AG09309 (cell line): ENCODE measurements at regions not wholly inside any gene's neighbourhood (a gene's known extent, or its start where the extent isn't known, plus 50 kb on each side); places are given as distances from the start of the nearest gene placed in this dataset.
"Not testable (repeated sequence)": the region's sequence is repeated elsewhere in the genome, so short reads cannot be mapped to it uniquely, and the experiment has no call there.

Source experiments
- DNase-seq: peaks from one replicate; pipeline ENCODE4 v3.0.0-alpha.2; 2010; ENCODE audit warnings: low read depth
- H3K4me3 ChIP-seq: 2 replicates; pipeline ENCODE4 v1.5.1; 2011; ENCODE audit warnings: mild to moderate bottlenecking, low read depth, low read length, moderate library complexity; ENCODE audit not compliant: control insufficient read depth
- TF ChIP-seq, protein P1 (sequence below): IDR thresholded peaks from 2 replicates; pipeline ENCODE4 v1.5.1; 2011; ENCODE audit warnings: mild to moderate bottlenecking, low read depth, low read length, inconsistent platforms; ENCODE audit not compliant: insufficient read depth, control insufficient read depth; ENCODE audit errors: missing control alignments

DNA sequence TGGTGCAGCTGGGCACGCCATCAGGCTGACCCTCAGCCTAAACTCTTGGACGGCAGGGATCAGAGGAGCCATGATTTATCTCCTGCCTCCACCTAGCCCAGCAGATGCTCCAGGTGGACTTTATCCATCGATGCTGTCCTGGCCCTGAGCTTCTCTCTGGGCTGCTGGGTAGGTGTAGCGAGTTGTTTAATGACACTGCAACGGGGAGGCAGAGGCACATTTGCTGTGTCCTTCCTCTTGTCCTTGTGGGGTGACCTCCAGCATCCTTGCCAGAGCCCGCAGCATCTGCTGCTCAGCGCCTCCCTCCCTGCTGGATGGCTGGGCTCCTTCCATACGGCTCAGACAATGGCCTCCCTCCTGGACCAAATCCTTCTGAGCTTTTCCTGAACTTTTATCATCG, 103.1 kb upstream of the IRX4 start:
- DNase-seq = no peak
- no peak overlapping the region for H3K4me3 ChIP-seq
- TF ChIP-seq, protein P1, sequence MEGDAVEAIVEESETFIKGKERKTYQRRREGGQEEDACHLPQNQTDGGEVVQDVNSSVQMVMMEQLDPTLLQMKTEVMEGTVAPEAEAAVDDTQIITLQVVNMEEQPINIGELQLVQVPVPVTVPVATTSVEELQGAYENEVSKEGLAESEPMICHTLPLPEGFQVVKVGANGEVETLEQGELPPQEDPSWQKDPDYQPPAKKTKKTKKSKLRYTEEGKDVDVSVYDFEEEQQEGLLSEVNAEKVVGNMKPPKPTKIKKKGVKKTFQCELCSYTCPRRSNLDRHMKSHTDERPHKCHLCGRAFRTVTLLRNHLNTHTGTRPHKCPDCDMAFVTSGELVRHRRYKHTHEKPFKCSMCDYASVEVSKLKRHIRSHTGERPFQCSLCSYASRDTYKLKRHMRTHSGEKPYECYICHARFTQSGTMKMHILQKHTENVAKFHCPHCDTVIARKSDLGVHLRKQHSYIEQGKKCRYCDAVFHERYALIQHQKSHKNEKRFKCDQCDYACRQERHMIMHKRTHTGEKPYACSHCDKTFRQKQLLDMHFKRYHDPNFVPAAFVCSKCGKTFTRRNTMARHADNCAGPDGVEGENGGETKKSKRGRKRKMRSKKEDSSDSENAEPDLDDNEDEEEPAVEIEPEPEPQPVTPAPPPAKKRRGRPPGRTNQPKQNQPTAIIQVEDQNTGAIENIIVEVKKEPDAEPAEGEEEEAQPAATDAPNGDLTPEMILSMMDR = no peak

DNA sequence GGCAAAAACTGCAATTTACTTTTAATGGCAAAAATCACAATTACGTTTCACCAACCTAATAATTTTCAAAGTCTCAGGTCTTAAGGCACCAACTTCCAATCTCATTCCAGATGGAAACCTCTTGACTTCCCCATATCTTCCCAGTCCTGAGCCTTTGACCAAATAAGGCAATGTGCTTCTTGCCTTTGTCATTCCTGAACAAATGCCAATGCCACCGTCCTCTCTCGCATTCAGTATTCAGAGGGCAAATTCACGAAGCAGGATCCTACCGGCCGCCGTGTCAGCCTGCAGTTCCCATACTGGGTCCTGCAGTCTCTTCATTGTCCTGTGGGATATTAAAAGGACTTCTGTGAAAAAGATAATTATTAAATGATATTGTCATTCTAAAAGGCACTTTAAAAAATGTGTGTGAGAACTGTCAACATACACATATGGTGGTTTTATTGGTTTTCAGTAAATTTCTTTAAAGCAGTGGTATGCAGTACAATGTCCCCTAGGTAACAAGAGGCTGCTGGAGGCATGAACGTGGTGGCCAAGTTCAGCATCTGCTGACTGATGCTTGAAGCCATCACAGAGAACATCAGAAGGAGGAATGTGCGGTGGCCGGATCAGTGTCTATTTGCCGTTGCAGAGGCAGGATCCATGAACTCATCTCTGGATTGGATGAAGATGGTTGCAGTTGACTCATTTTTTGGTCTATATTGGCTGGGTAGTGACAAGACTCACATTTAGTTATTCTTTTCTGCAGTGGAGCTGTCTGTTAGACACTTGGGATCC, 101.4 kb upstream of the IRX4 start:
- TF ChIP-seq, protein P1 = no peak

DNA sequence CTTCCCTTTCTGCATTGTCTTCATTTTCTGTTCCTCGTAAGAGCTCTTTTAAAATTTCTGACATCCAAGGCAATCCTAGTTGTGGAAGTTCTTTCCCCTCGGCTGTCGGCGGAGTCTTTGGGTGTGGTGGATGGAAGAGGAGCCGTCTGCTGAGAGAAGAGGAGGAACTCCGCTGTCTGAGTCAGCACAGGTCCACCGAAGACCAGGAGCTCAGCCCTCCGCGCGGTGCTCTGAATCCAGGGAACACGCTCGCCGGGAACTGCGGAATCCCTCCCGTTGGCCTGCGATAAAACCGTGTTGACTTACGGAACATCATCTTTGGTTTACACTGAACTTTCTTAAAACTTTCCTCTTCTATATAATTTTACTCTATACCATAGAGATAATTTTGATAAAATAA, 100.7 kb upstream of the IRX4 start:
- DNase-seq = no peak
- H3K4me3 ChIP-seq = no peak overlapping the region
- TF ChIP-seq, protein P1 = no peak

More for the DNA sequence above, 101.4 kb upstream of the IRX4 start:
- no peak overlapping the region for H3K4me3 ChIP-seq
- DNase-seq = no peak

DNA sequence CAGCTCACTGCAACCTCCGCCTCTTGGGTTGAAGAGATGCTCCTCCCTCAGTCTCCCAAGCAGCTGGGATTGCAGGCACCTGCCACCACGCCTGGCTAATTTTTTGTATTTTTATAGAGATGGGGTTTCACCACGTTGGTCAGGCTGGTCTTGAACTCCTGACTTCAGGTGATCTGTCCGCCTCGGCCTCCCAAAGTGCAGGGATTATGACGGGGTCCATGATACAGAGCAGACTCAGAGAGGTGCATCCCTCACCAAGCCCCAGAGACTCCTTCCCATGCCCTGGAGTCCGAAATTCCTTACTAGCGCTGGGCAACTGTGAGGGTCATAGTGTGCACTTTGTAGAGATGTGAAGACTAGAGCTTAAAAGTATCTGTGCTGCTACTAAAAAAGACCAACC, 99.8 kb upstream of the IRX4 start:
- H3K4me3 ChIP-seq, DNase-seq: not testable (repeated sequence)

DNA sequence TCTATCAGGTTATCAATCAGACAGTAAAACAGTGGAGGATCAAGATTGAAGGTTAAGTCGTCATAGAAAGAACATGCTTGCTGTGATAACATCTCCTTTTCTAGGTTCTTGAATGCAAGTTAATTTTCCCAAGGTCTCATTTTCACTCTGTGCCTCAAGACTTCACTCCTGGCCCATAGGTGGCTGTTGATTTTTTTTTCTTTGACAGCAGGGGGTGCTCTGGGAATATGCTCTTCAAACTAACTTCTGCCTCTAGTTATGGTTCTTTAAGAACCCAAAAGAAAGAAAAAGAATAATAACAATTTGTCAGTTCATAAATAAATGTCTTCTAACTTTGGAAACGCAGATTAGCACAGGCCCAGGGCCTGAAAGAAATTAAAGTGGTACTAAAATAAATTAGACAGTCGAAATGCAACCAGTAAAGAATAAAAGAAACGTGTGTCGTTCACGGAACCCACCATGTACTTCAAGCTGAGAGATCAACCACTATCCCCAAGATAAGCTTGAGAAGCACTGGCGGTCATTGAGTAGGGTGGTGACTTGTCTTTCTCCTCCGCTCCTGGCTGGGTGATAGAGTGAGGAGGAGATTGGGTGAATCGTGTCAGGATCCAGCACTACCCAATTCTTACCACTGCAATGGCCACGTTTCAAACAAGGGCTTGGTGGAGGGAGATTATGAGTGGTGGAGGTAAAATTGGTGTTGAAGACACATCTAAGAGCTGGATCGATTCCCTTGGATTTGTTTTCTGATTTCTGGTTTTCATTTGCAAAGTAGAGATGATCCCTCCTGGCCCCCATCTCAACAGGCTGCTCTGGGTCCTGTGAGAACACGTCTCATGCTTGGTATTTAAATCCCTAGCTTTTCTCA, 93.4 kb upstream of the IRX4 start:
- TF ChIP-seq, protein P1 = no peak
- DNase-seq = no peak
- H3K4me3 ChIP-seq = no peak overlapping the region

DNA sequence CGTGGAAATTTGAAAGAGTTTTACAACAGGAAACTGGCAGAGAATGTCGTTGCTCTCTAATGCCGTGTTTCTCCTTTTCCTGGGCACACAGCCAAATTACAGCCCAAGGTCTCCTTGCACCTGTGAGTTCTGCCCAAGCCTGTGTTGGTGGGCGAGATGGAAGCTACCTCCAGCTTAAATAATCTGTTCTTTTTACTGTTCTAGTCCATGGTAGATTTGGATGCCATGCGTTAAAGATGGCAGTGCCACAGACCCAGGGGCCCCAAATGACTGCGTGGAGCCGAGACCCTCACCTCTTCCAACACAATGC, 92.6 kb upstream of the IRX4 start:
- TF ChIP-seq, protein P1 = no peak
- DNase-seq = no peak
- H3K4me3 ChIP-seq = no peak overlapping the region
